DND-41 (cell line): ENCODE measurements at regions not wholly inside any gene's neighbourhood (a gene's known extent, or its start where the extent isn't known, plus 50 kb on each side); places are given as distances from the start of the nearest gene placed in this dataset.

Experiments
- EZH2 ChIP-seq: IDR thresholded peaks from 3 replicates; pipeline ENCODE4 v1.6.1; 2012; ENCODE audit warnings: borderline replicate concordance, low read depth, mild to moderate bottlenecking, moderate library complexity, low read length, inconsistent platforms; ENCODE audit not compliant: severe bottlenecking
- TF ChIP-seq, protein P1 (sequence below): IDR thresholded peaks from 2 replicates; pipeline ENCODE4 v1.5.1; 2012; ENCODE audit warnings: borderline replicate concordance, low read length, moderate library complexity, mild to moderate bottlenecking; ENCODE audit not compliant: poor library complexity, severe bottlenecking; ENCODE audit errors: extremely low read depth

GRCh38 chr20:24830649-24831048 is 118.4 kb upstream of the CST7 start:
- TF ChIP-seq, protein P1, sequence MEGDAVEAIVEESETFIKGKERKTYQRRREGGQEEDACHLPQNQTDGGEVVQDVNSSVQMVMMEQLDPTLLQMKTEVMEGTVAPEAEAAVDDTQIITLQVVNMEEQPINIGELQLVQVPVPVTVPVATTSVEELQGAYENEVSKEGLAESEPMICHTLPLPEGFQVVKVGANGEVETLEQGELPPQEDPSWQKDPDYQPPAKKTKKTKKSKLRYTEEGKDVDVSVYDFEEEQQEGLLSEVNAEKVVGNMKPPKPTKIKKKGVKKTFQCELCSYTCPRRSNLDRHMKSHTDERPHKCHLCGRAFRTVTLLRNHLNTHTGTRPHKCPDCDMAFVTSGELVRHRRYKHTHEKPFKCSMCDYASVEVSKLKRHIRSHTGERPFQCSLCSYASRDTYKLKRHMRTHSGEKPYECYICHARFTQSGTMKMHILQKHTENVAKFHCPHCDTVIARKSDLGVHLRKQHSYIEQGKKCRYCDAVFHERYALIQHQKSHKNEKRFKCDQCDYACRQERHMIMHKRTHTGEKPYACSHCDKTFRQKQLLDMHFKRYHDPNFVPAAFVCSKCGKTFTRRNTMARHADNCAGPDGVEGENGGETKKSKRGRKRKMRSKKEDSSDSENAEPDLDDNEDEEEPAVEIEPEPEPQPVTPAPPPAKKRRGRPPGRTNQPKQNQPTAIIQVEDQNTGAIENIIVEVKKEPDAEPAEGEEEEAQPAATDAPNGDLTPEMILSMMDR = no peak
- no peak for TF ChIP-seq EZH2
